Lower leg skin (tissue), 4 donors: ENCODE measurements at regions not wholly inside any gene's neighbourhood (a gene's known extent, or its start where the extent isn't known, plus 50 kb on each side); places are given as distances from the start of the nearest gene placed in this dataset.

ENCODE experiments used
- DNase-seq, 2 donors: peaks; one replicate each; pipeline ENCODE4 v3.0.0-alpha.2; 2019; ENCODE audit warnings: low spot score in 2 of 2
- H3K4me3 ChIP-seq: fragments of 200-600 bp; sonication (generic); 2 replicates; pipeline ENCODE4 v1.5.1; 2017; ENCODE audit warnings: mild to moderate bottlenecking, low read depth; ENCODE audit not compliant: poor library complexity, severe bottlenecking
- POLR2A ChIP-seq, 2 donors: fragments of 450-650 bp; IDR thresholded peaks; one replicate each; pipeline ENCODE4 v1.6.1; 2016 to 2017; ENCODE audit warnings: antibody characterized with exemption in 2 of 2, mild to moderate bottlenecking in 1 of 2, moderate library complexity in 1 of 2
- WGBS, 2 donors: methylation state at CpG; one replicate each; pipeline ENCODE4 v1.1.5; 2018; 5-methylcytosine and 5-hydroxymethylcytosine counted together
- intact Hi-C: fragments of 100-400 bp; cut with DNase I; formaldehyde crosslinking; loops from one replicate; pipeline ENCODE4 v1.15.0; 2023; ENCODE audit warnings: low total_unique reads
- TF ChIP-seq, protein P1 (sequence below), 3 donors: fragments of 450-650 bp; IDR thresholded peaks; one replicate each; pipeline ENCODE4 v1.5.1; 2016; ENCODE audit warnings: antibody characterized with exemption in 3 of 3, mild to moderate bottlenecking in 3 of 3, moderate library complexity in 2 of 3

DNA sequence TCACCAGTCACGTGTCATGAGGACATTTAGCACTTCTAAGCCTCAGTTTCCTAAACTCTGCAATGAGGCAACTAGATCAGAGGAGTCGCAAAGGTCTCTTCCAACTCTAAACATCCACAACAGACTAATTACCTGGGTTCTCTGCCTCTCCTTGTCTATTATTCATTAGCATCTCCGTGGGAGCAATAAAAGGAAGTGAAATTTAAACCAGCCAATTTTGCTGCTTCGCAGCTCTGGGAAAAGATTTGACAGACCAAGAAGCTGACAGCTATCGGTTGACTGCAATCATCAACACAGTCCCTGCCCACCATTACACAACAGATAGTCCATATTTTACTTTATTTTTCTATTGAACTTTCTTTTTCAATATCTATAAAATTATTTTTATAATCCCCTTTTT, 308.9 kb downstream of the NR2F1-AS1 start:
- DNase-seq: no peak
- WGBS, 2 donors: 80 to 86% methylated on average over 5 of the region's 5 CpGs
- intact Hi-C loops: no loop called here
- TF ChIP-seq, protein P1, sequence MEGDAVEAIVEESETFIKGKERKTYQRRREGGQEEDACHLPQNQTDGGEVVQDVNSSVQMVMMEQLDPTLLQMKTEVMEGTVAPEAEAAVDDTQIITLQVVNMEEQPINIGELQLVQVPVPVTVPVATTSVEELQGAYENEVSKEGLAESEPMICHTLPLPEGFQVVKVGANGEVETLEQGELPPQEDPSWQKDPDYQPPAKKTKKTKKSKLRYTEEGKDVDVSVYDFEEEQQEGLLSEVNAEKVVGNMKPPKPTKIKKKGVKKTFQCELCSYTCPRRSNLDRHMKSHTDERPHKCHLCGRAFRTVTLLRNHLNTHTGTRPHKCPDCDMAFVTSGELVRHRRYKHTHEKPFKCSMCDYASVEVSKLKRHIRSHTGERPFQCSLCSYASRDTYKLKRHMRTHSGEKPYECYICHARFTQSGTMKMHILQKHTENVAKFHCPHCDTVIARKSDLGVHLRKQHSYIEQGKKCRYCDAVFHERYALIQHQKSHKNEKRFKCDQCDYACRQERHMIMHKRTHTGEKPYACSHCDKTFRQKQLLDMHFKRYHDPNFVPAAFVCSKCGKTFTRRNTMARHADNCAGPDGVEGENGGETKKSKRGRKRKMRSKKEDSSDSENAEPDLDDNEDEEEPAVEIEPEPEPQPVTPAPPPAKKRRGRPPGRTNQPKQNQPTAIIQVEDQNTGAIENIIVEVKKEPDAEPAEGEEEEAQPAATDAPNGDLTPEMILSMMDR (IDR thresholded peaks at IDR 0.05): no peak
- no peak for TF ChIP-seq POLR2A (IDR thresholded peaks at IDR 0.05)
- H3K4me3 ChIP-seq: no peak overlapping the region

DNA sequence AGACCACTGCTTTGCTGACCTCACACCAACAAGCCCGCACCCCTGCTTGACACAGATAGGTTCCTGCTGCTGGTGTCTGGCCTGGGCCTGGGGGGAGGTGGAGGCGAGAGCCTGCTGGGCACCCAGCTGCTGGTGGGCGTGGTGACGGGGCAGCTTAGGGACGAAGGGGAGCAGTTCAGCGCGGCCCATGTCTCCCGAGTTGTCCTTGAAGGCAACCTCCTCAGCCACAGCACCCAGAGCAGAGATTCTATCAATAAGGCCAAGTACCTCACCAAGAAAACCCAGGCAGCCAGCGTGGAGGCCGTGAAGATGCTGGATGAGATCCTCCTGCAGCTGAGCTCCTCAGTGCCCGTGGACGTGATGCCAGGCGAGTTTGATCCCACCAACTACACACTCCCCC, 313.3 kb downstream of the NR2F1-AS1 start:
- WGBS, 2 donors: 93 to 98% methylated on average over 13 of the region's 13 CpGs
- intact Hi-C loops: no loop called here
- DNase-seq: no peak
- H3K4me3 ChIP-seq: no peak overlapping the region
- TF ChIP-seq, protein P1 (IDR thresholded peaks at IDR 0.05): no peak
- TF ChIP-seq POLR2A (IDR thresholded peaks at IDR 0.05): no peak

DNA sequence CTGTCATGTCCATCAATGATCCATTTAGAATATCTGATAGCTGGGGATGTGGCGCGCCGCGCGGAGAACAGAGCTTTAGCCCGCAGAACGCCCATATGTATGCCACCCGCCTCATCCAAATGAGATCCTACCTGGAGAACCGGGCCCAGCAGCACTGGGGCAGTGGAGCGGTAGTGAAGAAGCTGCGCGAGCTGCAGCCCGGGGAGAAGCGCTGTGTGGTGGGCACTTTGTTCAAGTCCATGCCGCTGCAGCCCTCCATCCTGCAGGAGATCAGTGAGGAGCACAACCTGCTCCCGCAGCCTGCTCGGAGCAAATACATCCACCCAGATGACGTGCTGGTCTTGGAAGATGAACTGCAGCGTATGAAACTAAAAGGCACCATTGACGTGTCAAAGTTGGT, 313.7 kb downstream of the NR2F1-AS1 start:
- 97% methylated on average over 20 of the region's 20 CpGs for WGBS, 2 donors
- intact Hi-C loops: no loop called here
- TF ChIP-seq, protein P1 (IDR thresholded peaks at IDR 0.05): no peak
- no peak for TF ChIP-seq POLR2A (IDR thresholded peaks at IDR 0.05)
- no peak overlapping the region for H3K4me3 ChIP-seq
- no peak for DNase-seq

DNA sequence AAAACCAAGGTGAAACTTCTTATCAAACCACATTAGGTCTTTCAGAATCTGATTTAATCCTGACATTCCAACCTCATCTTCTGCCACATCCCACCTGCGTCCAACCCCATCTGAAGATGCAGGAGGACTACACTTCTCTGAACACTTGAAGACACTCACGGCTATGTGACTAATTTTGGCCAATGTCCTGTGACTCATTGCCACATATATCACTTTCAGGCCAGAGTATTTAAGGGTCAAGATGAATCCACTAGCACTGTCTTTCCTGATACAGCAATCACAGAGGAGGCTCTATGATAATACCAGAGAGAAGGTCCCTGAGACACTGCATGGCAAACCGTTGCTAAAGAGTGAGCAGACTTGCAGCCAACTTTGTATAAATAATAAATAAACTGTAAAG, 323.4 kb downstream of the NR2F1-AS1 start:
- intact Hi-C loops: no loop called here
- WGBS, 2 donors: 93 to 94% methylated on average over 3 of the region's 3 CpGs

DNA sequence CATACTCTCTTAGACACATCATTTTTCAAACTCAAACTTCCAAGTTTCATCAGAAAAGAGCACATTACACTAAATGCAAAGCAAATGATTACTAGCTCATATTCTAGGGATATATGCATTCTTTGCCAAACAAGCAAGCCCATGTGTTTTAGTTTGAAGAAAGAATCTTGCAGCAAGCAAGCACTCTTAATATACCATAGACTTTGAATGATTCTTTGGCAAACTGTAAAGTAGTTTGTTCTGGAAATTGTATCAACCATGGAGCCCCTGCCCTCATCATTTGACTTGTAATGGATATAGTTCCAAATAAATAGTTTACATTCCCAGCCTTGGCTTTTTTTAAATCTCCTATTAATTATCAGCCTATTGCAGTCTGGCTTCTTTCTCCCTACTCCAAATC, 325.2 kb downstream of the NR2F1-AS1 start:
- intact Hi-C loops: no loop called here
- no peak for TF ChIP-seq POLR2A (IDR thresholded peaks at IDR 0.05)
- TF ChIP-seq, protein P1 (IDR thresholded peaks at IDR 0.05): no peak
- no peak overlapping the region for H3K4me3 ChIP-seq
- no peak for DNase-seq

More for the DNA sequence above, 323.4 kb downstream of the NR2F1-AS1 start:
- no peak for TF ChIP-seq POLR2A (IDR thresholded peaks at IDR 0.05)
- TF ChIP-seq, protein P1 (IDR thresholded peaks at IDR 0.05): no peak
- no peak overlapping the region for H3K4me3 ChIP-seq
- no peak for DNase-seq

DNA sequence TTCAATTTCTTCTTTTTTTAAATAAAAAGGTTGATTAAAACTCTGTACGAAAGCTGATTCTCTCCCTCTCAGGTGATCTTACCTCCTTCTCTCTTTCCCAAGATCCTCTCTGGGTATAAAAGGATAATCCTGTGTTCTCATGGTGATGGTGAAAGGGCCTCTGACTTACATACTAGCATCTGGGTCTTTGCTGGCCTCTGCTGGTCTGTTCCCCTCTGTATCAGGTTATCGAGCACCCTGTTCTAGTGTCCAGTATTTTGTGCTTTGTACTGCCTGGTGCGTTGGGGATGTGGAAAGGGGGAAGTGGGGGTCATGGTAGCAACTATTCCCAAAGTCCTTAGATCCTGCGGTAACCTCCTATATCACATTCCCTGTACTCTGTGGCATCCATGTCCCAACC, 328.9 kb downstream of the NR2F1-AS1 start:
- no peak for TF ChIP-seq POLR2A (IDR thresholded peaks at IDR 0.05)
- TF ChIP-seq, protein P1 (IDR thresholded peaks at IDR 0.05): no peak
- no peak for DNase-seq
- intact Hi-C loops: no loop called here
- no peak overlapping the region for H3K4me3 ChIP-seq
- 89 to 90% methylated on average over 4 of the region's 4 CpGs for WGBS, 2 donors
